Brain microvascular endothelial cell (primary cell): ENCODE measurements at regions not wholly inside any gene's neighbourhood (a gene's known extent, or its start where the extent isn't known, plus 50 kb on each side); places are given as distances from the start of the nearest gene placed in this dataset.
"Not testable (repeated sequence)": the region's sequence is repeated elsewhere in the genome, so short reads cannot be mapped to it uniquely, and the experiment has no call there.

Source experiments
- DNase-seq: peaks from one replicate; pipeline ENCODE4 v3.0.0-alpha.2; 2020
- H3K27ac ChIP-seq: fragments of 250-450 bp; sonication (Bioruptor Pico); 2 replicates; pipeline ENCODE4 v1.5.1; 2020; ENCODE audit warnings: mild to moderate bottlenecking, moderate library complexity
- H3K27me3 ChIP-seq: fragments of 250-450 bp; sonication (Bioruptor Pico); replicated peaks from 2 replicates; pipeline ENCODE4 v1.5.1; 2020; ENCODE audit warnings: mild to moderate bottlenecking
- H3K36me3 ChIP-seq: fragments of 250-450 bp; sonication (Bioruptor Pico); replicated peaks from 2 replicates; pipeline ENCODE4 v1.5.1; 2020; ENCODE audit warnings: mild to moderate bottlenecking
- H3K4me3 ChIP-seq: 2 replicates; pipeline ENCODE4 v1.5.1; 2011; ENCODE audit warnings: low read depth, mild to moderate bottlenecking, control low read depth, low read length, moderate library complexity
- in situ Hi-C: cut with HindIII; loops from 2 replicates; pipeline ENCODE4 v1.10.0; 2017; ENCODE audit warnings: low sequenced_read_pairs, low pct_ligation_motif_present
- TF ChIP-seq, protein P1 (sequence below): IDR thresholded peaks from 2 replicates; pipeline ENCODE4 v1.5.1; 2011; ENCODE audit warnings: low read depth, mild to moderate bottlenecking, moderate library complexity, low read length, control low read depth, inconsistent platforms; ENCODE audit errors: missing control alignments

DNA sequence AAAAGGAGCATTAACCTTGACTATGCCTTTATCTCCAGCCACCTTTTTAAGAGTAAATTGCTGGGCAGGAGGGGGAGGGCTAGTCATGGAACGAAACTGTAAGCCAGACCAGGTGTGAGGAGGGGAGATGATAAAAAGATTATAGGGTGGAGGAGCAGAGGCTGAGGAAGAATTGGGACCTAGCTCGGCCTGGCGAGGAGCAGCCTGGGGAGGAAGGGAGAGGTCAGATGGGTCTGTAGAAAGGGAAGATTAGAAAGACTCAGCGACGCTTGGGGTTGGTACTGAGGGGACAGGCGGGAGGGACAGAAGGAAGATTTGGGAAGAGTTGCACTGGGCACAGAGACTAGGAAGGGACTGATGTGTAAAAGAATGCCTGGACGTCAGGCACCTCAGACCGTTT is 58.4 kb upstream of the BMP2K start:
- H3K27ac ChIP-seq, DNase-seq, H3K4me3 ChIP-seq, H3K36me3 ChIP-seq, H3K27me3 ChIP-seq, in situ Hi-C loops: not testable (repeated sequence)

DNA sequence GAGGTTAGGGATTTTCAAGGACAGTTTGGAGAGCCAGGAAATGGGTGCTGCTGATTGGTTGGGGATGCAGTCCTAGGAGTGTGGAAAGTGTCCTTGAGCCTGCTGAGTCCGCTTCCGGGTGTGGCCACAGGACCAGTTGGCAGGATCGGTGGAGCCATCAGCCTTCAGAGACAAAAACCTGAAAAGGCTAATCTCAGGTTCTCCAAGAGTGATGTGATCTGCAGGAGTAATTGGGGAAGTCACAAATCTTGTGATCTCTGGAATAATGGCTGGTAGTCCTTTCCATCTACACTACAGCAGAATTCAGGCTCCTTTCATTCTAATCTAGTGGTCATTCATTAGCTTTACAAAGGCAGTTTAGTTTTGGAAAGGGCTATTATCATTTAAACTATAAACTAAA is 55.9 kb upstream of the BMP2K start:
- DNase-seq = no peak
- no peak overlapping the region for H3K4me3 ChIP-seq
- H3K36me3 ChIP-seq = no peaks in the 10 kb centered on the region
- TF ChIP-seq, protein P1, sequence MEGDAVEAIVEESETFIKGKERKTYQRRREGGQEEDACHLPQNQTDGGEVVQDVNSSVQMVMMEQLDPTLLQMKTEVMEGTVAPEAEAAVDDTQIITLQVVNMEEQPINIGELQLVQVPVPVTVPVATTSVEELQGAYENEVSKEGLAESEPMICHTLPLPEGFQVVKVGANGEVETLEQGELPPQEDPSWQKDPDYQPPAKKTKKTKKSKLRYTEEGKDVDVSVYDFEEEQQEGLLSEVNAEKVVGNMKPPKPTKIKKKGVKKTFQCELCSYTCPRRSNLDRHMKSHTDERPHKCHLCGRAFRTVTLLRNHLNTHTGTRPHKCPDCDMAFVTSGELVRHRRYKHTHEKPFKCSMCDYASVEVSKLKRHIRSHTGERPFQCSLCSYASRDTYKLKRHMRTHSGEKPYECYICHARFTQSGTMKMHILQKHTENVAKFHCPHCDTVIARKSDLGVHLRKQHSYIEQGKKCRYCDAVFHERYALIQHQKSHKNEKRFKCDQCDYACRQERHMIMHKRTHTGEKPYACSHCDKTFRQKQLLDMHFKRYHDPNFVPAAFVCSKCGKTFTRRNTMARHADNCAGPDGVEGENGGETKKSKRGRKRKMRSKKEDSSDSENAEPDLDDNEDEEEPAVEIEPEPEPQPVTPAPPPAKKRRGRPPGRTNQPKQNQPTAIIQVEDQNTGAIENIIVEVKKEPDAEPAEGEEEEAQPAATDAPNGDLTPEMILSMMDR = no peak
- no peaks in the 10 kb centered on the region for H3K27me3 ChIP-seq
- H3K27ac ChIP-seq = no peak overlapping the region
- in situ Hi-C loops = no loop called here

DNA sequence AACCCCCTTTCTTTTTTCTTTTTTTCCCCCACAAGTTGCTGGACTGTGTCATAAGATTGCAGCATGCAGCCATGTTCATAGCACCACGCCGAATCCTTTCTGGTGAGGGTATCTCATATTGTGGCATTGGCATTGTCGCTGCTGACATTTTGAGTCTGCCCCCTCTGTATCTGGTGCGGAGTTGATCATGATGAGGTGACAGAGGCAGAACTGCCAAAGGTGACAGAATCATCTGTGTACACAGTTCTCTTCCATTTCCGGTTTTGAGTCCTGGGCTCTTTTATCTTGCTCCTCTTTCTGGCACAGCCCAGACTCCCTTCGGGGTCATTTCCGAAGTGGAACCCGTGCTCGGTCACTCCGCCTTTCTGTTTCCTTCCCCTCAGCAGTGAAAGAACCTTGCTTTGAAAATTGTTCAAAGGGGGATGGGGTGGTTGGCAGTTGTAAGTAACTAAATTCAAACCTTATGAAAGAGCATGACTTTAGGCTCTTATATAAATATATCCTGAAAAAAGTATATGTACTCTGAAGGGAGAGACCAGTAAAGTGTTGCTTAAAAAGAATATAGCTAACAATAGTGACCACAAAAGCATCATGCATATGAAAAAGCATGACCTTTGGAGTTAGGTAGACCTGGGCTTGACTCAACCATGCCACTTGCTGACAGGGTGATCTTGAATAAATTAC is 55.0 kb upstream of the BMP2K start:
- H3K4me3 ChIP-seq = no peak overlapping the region
- in situ Hi-C loops = no loop called here
- no peaks in the 10 kb centered on the region for H3K27me3 ChIP-seq
- TF ChIP-seq, protein P1 = no peak
- no peak overlapping the region for H3K27ac ChIP-seq
- DNase-seq = no peak
- no peaks in the 10 kb centered on the region for H3K36me3 ChIP-seq

DNA sequence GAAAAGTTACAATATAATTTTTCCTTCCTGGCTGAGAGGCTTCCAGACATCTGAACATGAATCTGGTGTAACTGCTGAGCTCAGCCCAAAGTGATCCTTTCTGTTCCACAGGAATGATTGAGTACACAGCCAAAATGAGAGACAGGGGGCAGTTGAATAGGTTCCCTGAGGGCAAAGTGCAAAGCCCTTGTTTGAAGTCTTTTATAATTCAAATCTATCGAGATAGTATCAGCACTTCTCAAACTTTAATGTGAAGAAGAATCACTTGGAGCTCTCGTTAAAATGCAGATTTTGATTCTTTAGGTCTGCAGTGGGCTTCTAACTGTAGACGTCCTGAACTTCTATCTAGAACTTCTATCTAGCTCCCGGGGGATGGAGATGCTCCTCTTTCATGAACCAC is 54.4 kb upstream of the BMP2K start:
- DNase-seq = no peak
- TF ChIP-seq, protein P1 = no peak
- in situ Hi-C loops = no loop called here
- H3K36me3 ChIP-seq = no peaks in the 10 kb centered on the region
- H3K27me3 ChIP-seq = no peaks in the 10 kb centered on the region
- H3K27ac ChIP-seq = no peak overlapping the region
- H3K4me3 ChIP-seq = no peak overlapping the region

DNA sequence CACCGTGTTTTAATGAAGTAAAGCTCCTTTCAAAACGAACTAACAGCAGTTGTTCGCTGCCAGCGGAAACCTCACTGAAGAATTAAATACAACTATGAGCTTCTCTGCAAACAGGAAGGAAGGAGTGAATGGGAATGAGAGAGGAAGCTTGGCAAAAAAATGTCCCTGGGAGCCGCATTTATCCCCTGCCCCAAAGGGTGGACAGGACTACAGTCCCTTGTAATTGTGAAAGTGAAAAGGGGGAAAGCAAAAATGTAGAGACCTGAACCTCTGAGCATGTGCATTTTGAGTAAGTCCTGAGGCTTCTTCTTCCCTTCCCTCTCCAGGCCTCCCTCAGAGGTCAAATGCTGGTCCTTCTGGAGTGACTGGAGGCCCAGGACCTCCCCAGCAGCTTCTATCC is 53.8 kb upstream of the BMP2K start:
- TF ChIP-seq, protein P1 = no peak

DNA sequence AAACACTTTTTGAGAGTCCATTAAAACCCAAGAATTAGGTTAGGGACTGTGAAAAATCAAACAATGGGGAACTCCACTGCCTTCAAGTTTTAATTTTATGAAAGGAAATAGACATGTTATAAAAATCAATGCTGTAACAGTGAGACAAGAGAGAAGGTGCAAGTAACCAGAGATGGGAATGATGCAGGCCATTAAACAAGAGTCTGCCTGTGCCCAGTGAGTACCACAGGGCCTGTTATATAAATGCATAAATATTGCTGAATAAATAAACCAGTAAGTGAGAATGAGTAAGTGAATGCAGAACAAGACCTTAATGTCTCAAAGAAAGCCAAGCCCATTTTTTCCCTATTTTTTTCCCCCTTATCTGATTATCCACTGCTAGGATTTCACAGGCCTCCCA is 53.3 kb upstream of the BMP2K start:
- H3K27me3 ChIP-seq = no peaks in the 10 kb centered on the region
- H3K4me3 ChIP-seq = no peak overlapping the region
- in situ Hi-C loops = no loop called here
- H3K36me3 ChIP-seq = no peaks in the 10 kb centered on the region
- no peak overlapping the region for H3K27ac ChIP-seq
- TF ChIP-seq, protein P1 = no peak
- DNase-seq = no peak

More for the DNA sequence above, 53.8 kb upstream of the BMP2K start:
- Histone ChIP-seq H3K27ac (no peak overlapping the region), H3K36me3 (no peaks in the 10 kb centered on the region), H3K4me3 (no peak overlapping the region), H3K27me3 (no peaks in the 10 kb centered on the region)
- in situ Hi-C loops = no loop called here
- DNase-seq = no peak
